Muscle layer of colon (tissue), 2 donors: ENCODE measurements at regions not wholly inside any gene's neighbourhood (a gene's known extent, or its start where the extent isn't known, plus 50 kb on each side); places are given as distances from the start of the nearest gene placed in this dataset.

Experiments used
- H3K27ac ChIP-seq: one replicate; pipeline ENCODE4 v1.7.0; 2013; ENCODE audit warnings: low read depth, mild to moderate bottlenecking, low read length, moderate library complexity
- H3K27me3 ChIP-seq, 2 donors: one replicate each; pipeline ENCODE4 v1.7.0; 2013; ENCODE audit warnings: low read length in 2 of 2, mild to moderate bottlenecking in 2 of 2; ENCODE audit not compliant: insufficient read depth in 2 of 2, control insufficient read depth in 1 of 2
- H3K36me3 ChIP-seq: one replicate; pipeline ENCODE4 v1.7.0; 2013; ENCODE audit warnings: mild to moderate bottlenecking, low read length; ENCODE audit not compliant: insufficient read depth
- H3K4me1 ChIP-seq: one replicate; pipeline ENCODE4 v1.7.0; 2013; ENCODE audit warnings: mild to moderate bottlenecking, low read length; ENCODE audit not compliant: insufficient read depth
- H3K4me3 ChIP-seq, 2 donors: one replicate each; pipeline ENCODE4 v1.7.0; 2013; ENCODE audit warnings: low read length in 2 of 2, low read depth in 1 of 2, mild to moderate bottlenecking in 1 of 2, moderate library complexity in 1 of 2
- H3K9ac ChIP-seq: one replicate; pipeline ENCODE4 v1.7.0; 2013; ENCODE audit warnings: low read length
- H3K9me3 ChIP-seq: one replicate; pipeline ENCODE4 v1.7.0; 2013; ENCODE audit warnings: mild to moderate bottlenecking, low read length
- donor health status: abdominal sarcoma.
- donor health status: Adenocarcinoma of cecum.

DNA sequence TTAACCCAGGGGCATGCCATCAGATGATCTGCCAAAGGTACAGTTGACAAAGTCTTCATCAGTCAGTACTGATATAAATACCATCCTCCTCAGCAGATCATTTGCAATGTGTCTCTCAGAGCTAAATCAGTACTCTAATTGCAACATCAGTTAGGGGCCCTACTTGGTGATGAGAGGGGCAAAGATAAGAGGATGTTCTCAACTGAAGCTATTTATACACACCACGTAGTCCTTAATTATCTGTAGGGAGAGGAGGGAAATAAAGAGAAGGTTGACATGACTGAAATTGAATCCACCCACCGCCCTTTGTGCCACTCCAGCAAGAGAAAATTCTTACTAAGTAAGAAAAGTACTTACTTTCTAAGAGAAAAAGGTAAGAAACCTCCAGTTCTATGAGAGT is 157.8 kb upstream of the NUDT4 start:
- no peak overlapping the region for H3K4me3 ChIP-seq
- no peaks in the 10 kb centered on the region for H3K36me3 ChIP-seq
- peaks cover 13% of the 10 kb centered on the region for H3K4me1 ChIP-seq
- no peak overlapping the region for H3K9ac ChIP-seq
- no peaks in the 10 kb centered on the region for H3K9me3 ChIP-seq
- no peaks in the 10 kb centered on the region for H3K27me3 ChIP-seq
- H3K27ac ChIP-seq = no peak overlapping the region

DNA sequence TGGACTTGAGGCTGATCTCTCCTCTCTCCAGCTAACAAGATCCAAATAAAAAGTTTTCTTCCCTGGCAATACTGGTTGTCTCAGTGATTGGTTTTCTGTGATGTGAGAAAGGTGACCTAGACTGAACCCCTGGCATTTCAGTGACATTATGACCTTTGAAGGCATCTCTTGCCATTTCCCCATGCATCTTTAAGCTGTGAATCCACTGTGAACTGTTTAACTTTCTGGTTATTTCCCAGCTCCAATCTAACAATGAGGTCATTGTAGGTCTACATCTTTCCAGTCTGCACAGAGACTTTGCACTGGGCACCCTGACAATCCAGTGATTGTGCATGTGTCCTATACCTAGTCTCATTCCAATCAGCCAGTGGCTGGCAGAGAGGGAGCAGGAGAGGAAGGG is 155.9 kb upstream of the NUDT4 start:
- Histone ChIP-seq H3K9me3 (no peaks in the 10 kb centered on the region), H3K36me3 (no peaks in the 10 kb centered on the region), H3K9ac (no peak overlapping the region), H3K4me3 (no peak overlapping the region), H3K27ac (no peak overlapping the region), H3K4me1 (peaks cover 13% of the 10 kb centered on the region), H3K27me3 (no peaks in the 10 kb centered on the region)

DNA sequence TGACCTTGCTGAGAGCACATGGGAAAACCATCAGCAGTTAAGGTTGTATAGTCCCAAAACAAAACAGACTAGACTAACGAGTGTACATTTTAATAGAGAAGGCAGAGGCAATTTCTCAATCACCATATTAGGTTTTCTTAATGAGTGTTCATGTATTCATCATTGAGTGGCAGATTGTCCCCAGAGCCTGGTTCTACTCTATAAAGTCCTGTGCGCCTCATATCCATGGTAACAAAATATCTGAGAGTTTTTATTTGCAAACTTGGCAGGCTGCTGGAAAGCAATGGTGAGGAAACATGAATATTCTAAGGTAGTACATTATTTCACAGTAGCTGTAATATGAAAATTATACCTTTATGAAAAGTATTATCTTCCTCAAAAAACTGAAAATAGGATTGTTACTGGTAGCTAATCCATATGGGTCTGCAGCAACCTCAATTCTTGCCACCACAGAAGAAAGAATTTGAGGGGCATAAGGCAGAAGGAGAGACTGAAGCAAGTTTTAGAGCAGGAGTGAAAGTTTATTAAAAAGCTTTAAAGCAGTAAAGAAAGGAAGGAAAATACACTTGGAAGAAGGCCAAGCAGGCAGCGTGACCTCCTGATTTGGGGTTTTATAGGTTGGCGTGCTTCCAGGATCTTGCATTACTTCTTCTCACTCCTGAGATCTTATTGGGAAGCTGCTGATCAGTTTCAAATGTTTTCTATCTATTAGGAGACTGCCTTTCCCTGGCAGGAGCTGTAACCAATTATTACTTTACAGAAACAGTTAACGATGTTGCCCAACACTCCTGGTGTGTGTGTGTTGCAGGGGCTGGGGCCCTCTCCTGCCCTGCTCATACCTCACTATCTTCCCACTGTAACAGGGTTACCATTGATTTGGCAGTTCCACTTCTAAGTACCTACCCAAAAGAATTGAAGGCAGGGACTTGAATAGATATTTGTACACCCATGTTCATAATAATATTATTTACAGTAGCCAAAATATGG is 154.0 kb upstream of the NUDT4 start:
- H3K9ac ChIP-seq = no peak overlapping the region
- H3K36me3 ChIP-seq = no peaks in the 10 kb centered on the region
- H3K4me1 ChIP-seq = peaks cover 13% of the 10 kb centered on the region
- no peak overlapping the region for H3K4me3 ChIP-seq
- no peaks in the 10 kb centered on the region for H3K27me3 ChIP-seq
- no peak overlapping the region for H3K27ac ChIP-seq
- H3K9me3 ChIP-seq = no peaks in the 10 kb centered on the region

DNA sequence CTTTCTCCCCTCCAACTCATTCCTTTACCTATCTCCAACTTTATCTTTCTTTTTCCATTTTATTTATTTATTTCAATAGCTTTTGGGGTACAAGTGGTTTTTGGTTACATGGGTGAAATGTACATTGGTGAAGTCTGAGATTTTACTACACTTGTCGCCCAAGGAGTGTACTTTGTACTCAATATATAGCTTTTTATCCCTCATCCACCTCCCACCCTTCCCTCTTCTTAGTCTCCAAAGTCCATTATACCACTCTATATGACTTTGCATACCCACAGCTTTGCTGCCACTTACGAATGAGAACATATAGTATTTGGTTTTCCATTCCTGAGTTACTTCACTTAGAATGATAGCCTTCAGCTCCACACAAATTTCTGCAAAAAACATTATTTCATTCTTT is 152.6 kb upstream of the NUDT4 start:
- Histone ChIP-seq H3K36me3 (no peaks in the 10 kb centered on the region), H3K9ac (no peak overlapping the region), H3K4me3 (no peak overlapping the region), H3K9me3 (no peaks in the 10 kb centered on the region), H3K27me3 (no peaks in the 10 kb centered on the region), H3K4me1 (peaks cover 13% of the 10 kb centered on the region), H3K27ac (no peak overlapping the region)

DNA sequence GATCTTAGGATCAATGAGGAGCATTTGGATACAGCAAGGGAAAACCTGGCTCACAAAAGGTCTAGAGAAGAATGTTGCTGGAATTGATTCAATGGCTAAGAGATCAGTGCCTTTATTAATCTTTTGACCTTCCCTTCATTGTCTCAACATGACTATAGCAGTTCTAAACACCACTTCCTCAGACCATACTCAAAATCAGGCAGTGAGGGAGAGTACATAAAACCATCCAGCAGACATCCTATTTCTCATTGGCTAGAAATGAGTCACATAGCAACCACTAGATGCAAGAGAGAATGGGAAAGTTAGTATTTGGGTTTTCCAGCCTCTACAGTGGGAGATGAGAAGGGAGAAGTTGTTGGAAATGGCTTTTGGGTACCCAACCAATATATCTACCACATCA is 151.4 kb upstream of the NUDT4 start:
- no peak overlapping the region for H3K9ac ChIP-seq
- H3K4me1 ChIP-seq = peaks cover 13% of the 10 kb centered on the region
- no peak overlapping the region for H3K4me3 ChIP-seq
- no peak overlapping the region for H3K27ac ChIP-seq
- no peaks in the 10 kb centered on the region for H3K36me3 ChIP-seq
- no peaks in the 10 kb centered on the region for H3K27me3 ChIP-seq
- H3K9me3 ChIP-seq = no peaks in the 10 kb centered on the region

DNA sequence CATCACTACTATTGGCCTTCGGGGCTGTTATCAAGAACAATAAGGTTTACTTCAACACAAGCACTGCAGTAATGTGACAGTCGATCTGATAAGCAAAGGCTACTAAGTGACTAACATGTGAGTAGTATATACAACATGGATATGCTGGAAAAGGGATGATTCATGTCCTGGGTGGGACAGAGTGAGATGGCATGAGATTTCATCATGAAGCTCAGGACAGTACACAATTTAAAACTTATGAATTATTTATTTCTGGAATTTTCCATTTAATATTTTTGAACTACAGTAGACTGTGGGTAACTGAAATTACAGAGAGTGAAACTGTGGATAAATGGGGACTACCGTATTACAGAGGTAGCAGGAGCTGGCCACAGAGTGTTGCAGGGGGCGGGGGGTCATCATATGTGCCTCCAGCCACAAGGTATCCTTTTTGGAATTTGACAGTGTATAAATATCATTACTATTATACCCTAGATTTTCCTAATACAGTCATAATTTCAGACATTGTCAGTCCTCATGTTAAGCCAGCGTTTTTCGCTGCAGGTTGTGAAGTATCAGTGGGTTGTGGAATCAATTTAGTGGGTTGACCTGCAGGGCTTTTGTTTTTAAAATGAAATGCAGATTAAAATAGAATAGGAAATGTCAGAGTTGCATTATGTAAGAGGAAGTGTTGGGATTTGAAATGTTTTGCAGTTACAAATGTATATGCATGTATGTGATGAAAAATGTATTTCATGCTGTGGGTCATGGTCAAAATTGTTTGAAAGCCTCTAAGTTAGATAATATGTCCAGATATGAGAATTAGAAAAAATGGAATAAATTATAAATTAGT is 148.0 kb upstream of the NUDT4 start:
- Histone ChIP-seq H3K9ac (no peak overlapping the region), H3K27ac (no peak overlapping the region), H3K4me1 (no peaks in the 10 kb centered on the region), H3K4me3 (no peak overlapping the region), H3K9me3 (no peaks in the 10 kb centered on the region), H3K36me3 (no peaks in the 10 kb centered on the region), H3K27me3 (no peaks in the 10 kb centered on the region)

DNA sequence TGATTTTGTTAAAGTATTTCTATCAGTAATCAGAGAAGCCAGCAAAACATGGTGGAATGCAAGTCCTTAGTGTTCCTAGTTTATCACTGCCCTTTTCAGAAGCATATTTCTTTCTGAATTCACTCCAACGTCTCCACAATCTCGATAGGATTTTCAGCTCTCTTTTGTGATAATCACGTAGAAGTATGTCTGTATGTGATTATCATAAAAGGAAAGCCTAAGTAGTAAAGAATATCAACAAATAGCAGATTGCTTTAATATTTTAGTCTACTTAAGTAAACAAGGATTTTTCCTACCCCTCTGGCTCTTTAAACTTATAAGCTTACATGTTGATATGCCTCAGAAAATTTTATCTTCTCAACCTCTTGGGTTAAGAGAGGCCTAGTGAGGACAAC is 147.4 kb upstream of the NUDT4 start:
- H3K27me3 ChIP-seq = no peaks in the 10 kb centered on the region
- H3K27ac ChIP-seq = no peak overlapping the region
- H3K4me3 ChIP-seq = no peak overlapping the region
- no peaks in the 10 kb centered on the region for H3K9me3 ChIP-seq
- H3K36me3 ChIP-seq = no peaks in the 10 kb centered on the region
- H3K9ac ChIP-seq = no peak overlapping the region
- no peaks in the 10 kb centered on the region for H3K4me1 ChIP-seq

DNA sequence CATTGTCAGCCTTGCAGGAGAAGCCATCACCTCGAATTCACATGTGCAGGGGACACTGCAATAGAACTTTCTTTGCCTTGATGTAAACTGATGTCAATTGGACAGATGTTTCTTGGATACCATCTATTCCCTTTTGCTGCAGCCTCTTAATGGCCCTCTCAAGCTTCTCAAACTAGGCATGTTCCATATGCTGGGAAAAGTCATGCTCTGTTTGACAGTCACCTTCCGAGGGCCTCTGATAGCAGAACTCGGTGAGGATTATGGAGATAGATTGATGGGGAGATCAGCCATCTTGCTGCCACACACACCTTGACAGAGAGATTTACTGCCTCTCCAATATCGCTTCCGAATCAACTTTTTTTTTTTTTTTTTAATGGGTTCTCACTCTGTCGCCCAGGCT is 145.8 kb upstream of the NUDT4 start:
- no peak overlapping the region for H3K9ac ChIP-seq
- no peaks in the 10 kb centered on the region for H3K4me1 ChIP-seq
- H3K9me3 ChIP-seq = no peaks in the 10 kb centered on the region
- no peak overlapping the region for H3K4me3 ChIP-seq
- no peaks in the 10 kb centered on the region for H3K36me3 ChIP-seq
- H3K27ac ChIP-seq = no peak overlapping the region
- no peaks in the 10 kb centered on the region for H3K27me3 ChIP-seq

DNA sequence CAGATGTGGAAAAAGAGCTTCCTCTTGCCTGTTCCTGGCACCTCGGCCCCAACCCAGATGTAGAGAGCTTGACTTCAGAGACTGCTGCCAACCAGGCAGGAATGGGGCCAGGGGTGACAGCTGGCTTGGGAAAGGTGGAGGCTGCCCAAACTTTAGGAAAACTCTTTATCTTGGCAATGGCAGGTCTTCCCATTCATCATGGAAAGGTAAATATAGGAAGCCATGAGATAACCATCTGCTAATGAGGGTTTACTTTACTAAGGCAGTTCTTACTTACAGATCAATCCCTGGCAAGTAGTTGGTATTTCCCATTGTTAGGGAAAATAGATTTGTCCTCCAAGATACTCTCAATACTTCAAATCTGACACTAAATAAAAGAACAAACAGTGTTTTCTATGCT is 143.1 kb upstream of the NUDT4 start:
- H3K27ac ChIP-seq = no peak overlapping the region
- H3K9ac ChIP-seq = no peak overlapping the region
- H3K4me3 ChIP-seq = no peak overlapping the region
- no peaks in the 10 kb centered on the region for H3K4me1 ChIP-seq
- no peaks in the 10 kb centered on the region for H3K36me3 ChIP-seq
- H3K27me3 ChIP-seq = no peaks in the 10 kb centered on the region
- H3K9me3 ChIP-seq = no peaks in the 10 kb centered on the region

DNA sequence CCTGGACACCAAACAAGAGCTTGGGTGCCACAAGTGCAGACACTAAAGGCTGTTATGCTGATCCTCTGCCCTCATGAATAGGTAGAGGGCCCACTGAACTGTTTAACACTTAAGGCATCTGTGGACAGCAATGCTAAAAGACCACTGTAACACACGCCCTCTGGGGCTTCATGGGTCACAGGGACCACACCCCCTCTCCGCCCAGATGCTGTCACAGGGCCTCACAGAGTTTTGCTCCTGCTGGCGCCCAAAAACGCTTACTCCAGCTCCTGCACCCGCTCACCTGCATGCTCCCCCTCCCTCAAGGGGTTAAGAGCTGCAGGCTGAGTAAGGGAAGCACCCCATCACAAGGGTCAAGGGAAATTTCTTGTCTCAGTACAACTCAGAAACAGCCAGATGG is 141.8 kb upstream of the NUDT4 start:
- Histone ChIP-seq H3K9ac (no peak overlapping the region), H3K27me3 (no peaks in the 10 kb centered on the region), H3K36me3 (no peaks in the 10 kb centered on the region), H3K4me3 (no peak overlapping the region), H3K9me3 (no peaks in the 10 kb centered on the region), H3K27ac (no peak overlapping the region), H3K4me1 (no peaks in the 10 kb centered on the region)

DNA sequence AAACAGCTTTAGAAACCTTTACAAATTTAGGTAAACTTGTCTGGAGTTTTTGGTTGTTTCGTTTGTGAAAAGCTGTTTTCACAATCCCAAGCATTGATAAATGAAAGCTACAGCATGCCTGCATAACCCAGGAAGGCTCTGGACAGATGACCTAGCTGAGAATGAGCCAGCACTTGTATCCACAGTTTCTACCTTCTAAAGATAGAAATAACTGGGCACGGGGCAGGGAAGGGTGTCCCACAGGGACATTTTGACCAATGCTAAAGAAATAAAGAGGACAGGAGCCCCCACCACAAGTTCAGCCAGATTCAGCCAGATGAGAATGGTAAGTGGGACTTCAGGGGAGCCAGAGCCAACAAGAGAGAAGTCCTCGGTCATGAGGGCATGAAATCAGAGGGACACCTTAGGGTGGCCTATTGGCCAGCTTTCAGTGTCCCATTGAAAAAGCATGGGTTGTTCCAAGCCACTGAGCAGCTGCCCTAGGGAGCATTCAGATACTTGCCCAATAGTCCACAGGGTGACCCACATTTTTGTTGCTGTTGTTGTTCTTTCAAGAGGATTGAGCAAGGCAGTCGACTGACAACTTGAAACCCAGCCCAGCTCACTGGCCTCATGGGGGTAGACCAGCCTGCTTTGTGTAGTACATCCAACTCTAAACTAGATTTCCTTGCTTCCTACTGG is 140.3 kb upstream of the NUDT4 start:
- H3K9me3 ChIP-seq = no peaks in the 10 kb centered on the region
- no peaks in the 10 kb centered on the region for H3K36me3 ChIP-seq
- no peak overlapping the region for H3K27ac ChIP-seq
- H3K9ac ChIP-seq = no peak overlapping the region
- no peak overlapping the region for H3K4me3 ChIP-seq
- no peaks in the 10 kb centered on the region for H3K4me1 ChIP-seq
- no peaks in the 10 kb centered on the region for H3K27me3 ChIP-seq
